Stimulated activated CD4-positive, alpha-beta T cell treated with anti-CD3 and anti-CD28 coated beads, TNF-alpha, amount 100 ng/mL, for 1 hour (primary cell): ENCODE measurements at regions not wholly inside any gene's neighbourhood (a gene's known extent, or its start where the extent isn't known, plus 50 kb on each side); places are given as distances from the start of the nearest gene placed in this dataset.
"Not testable (repeated sequence)": the region's sequence is repeated elsewhere in the genome, so short reads cannot be mapped to it uniquely, and the experiment has no call there.

ENCODE experiments used
- DNase-seq, 3 donors: peaks; one replicate each; pipeline ENCODE4 v3.0.0-alpha.2; 2020; ENCODE audit warnings: low read depth in 3 of 3, low spot score in 1 of 3

DNA sequence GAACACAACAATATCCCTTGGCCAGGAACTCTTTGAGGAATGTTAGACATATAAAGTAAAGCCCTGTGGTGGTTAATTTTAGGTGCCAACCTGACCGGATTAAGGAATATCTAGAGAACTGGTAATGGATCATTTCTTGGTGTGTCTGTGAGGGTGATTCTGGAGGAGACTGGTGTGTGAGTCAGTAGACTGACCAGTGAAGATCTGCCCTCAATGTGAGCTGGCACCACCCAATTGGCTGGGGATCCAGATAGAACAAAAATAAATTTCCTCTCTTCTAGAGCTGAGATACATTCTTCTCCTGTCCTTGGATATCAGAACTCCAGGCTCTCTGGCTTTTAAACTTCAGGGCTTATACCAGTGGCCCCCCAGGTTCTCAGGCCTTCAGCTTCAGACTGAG is 56.2 kb upstream of the TNPO1 start:
- DNase-seq, result no peak

GRCh38 chr5:72752909-72753308 is 63.6 kb upstream of the TNPO1 start:
- no peak for DNase-seq

- no peak for DNase-seq
Measured at GRCh38 chr5:72749362-72749997, 67.0 kb upstream of the TNPO1 start.

DNA sequence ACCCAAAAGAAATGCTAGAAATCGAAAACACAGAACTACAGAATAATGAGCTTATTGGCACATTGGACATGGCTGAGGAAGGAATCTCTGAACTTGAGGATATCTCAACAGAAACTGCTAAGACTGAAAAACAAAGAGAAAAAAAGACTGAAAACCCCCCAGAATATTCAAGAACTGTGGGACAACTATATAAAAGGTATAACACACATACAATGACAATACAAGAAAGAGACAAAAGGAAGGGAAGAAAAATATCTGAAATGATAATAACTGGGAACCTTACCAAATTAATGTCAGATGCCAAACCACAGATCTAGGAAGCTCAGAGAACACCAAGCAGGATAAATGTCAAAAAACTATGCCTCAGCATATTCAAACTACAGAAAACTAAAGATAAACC is 68.6 kb upstream of the TNPO1 start:
- DNase-seq, result no peak

GRCh38 chr5:72746736-72747135 is 69.7 kb upstream of the TNPO1 start:
- DNase-seq, result no peak

DNA sequence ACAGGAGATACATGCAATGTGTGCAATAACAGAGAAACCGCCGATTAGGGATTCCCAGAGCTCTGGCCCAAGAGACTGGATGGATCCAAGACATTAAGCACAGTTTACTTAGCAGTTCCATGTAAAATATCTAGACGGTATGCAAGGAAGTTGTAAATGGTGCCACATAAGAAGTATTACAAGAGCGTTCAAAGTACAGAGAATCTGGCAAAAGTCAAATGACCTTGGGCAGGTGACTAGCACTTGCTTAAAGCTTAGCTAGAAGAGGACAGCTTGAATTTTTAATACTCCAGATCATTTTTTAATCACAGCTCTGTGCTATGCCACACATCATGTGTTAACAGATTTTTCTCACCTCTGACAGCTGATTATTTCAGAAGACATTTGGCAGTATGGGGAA is 72.3 kb upstream of the TNPO1 start:
- DNase-seq, result no peak

GRCh38 chr5:72741805-72742204 is 74.7 kb upstream of the TNPO1 start:
- no peak for DNase-seq

GRCh38 chr5:72733810-72734209 is 82.7 kb upstream of the TNPO1 start:
- no peak for DNase-seq

- DNase-seq, result no peak
Measured at GRCh38 chr5:72723581-72723980, 92.9 kb upstream of the TNPO1 start.

DNA sequence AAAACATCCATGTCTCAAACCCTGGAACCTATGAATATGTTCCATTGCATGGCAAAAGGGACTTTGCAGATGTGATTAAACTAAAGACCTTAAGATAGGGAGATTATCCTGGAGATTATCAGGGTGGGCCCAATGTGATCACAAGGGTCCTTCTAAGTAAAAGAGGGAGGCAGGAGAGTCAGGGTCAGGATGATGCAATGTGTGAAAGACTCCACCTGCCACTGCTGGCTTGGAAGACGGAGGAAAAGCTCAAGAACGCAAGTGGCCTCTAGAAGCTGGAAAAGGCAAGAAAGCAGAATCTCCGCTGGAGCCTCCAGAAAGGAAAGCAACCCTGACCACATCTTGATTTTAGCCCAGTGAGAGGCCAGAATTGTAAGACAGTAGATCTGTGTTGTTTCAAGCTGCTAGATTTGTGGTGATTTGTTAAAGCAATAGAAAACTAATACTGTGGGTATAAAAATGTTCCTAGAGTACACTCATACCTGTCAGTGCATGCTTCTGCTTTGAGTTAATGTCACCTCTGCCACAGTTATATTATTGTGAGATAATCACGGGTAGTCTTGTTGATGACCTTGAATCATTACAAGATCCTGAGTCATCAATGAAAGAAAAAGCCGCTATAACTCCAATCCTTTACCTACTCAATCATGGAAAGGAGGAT is 93.5 kb upstream of the TNPO1 start:
- no peak for DNase-seq

- no peak for DNase-seq
Measured at GRCh38 chr5:72721844-72722243, 94.6 kb upstream of the TNPO1 start.

GRCh38 chr5:72720205-72720604 is 96.3 kb upstream of the TNPO1 start:
- DNase-seq, result no peak

DNA sequence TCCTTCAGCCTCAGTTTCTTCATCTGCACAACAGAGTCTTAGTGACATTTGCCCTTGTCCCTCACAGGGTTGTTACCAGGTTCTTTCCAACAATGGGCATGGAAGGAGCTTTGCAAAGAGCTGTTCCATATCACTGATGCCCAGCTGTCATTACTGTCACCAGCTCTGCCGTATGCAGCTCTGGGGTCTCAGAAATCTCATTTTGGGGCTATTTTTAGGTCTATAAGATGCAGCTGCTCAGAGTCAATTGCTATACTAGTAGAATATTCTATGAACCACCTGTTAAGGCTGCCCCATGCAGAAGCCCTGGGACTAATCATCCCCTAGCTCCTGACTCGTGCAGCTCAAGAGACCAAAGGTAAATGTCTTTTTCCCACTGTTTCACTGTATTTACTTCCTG is 105.1 kb upstream of the TNPO1 start:
- no peak for DNase-seq

- no peak for DNase-seq
Measured at GRCh38 chr5:72709341-72709740, 107.1 kb upstream of the TNPO1 start.

- no peak for DNase-seq
Measured at GRCh38 chr5:72705178-72705577, 111.3 kb upstream of the TNPO1 start.

- no peak for DNase-seq
Measured at GRCh38 chr5:72703876-72704275, 112.6 kb upstream of the TNPO1 start.

DNA sequence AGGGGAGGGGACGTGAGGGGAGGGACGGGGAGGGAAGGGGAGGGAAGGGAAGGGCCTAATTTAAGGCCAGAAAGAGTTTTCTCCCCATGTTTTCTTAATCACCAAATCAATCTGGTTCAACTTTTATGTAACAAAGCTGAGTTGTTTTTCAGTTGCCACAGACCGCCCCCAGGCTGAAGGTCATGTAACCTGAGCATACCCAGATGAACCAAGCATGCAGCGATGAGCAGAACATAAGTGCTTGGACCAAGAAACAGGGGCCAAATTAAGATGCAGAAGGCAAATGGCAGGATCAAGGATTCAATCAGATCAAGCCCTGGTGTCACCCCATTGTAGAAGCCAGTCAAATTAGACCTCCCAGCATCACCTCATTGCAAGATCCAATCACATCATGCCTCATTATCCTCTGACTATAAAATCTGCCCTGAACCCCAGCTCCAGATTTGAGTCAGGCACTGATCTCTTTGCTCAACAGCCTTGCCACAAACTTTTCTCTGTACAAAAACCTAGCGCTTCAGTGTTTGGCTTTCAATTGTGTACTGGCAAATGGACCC is 113.5 kb upstream of the TNPO1 start:
- no peak for DNase-seq

DNA sequence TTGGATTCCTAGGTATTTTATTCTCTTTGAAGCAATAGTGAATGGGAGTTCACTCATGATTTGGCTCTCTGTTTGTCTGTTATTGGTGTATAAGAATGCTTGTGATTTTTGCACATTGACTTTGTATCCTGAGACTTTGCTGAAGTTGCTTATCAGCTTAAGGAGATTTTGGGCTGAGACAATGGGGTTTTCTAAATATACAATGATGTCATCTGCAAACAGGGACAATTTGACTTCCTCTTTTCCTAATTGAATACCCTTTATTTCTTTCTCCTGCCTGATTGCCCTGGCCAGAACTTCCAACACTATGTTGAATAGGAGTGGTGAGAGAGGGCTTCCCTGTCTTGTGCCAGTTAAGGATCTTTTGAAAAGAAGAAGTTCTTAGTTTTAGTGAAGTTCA is 114.4 kb upstream of the TNPO1 start:
- DNase-seq, result not testable (repeated sequence)

GRCh38 chr5:72698481-72698880 is 118.0 kb upstream of the TNPO1 start:
- DNase-seq, result no peak

- no peak for DNase-seq
Measured at GRCh38 chr5:72697622-72698021, 118.8 kb upstream of the TNPO1 start.

- no peak for DNase-seq
Measured at GRCh38 chr5:72695659-72696058, 120.8 kb upstream of the TNPO1 start.

DNA sequence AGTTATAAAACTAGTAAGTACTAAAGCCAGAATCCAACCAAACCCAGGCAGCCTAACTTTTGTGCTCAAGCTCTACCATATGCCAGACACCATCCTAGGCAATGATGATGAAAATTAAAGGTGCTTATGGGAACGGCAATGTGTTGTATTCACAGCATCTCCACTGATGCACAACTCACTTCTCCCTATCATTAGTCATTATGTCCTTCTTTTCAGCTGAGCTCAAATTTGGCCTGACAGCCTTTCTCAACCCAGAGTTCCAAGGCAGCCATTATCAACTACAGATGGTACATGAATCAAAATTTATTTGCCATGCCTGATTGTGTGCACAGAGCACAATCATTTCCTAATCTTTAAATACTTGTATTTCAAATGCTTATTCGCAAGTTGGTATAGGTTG is 121.6 kb upstream of the TNPO1 start:
- DNase-seq, result no peak
